GM12874 (cell line): ENCODE measurements at regions not wholly inside any gene's neighbourhood (a gene's known extent, or its start where the extent isn't known, plus 50 kb on each side); places are given as distances from the start of the nearest gene placed in this dataset.

Experiments
- CTCF ChIP-seq: IDR thresholded peaks from 2 replicates; pipeline ENCODE4 v1.5.1; 2011; ENCODE audit warnings: low read depth, mild to moderate bottlenecking, control low read depth, low read length, moderate library complexity; ENCODE audit not compliant: insufficient read depth

- no peak for TF ChIP-seq CTCF
Measured at GRCh38 chr20:1806456-1806855, 88.8 kb upstream of the SIRPA start.

- TF ChIP-seq CTCF = no peak
Measured at GRCh38 chr20:1805816-1806215, 89.4 kb upstream of the SIRPA start.

- TF ChIP-seq CTCF = no peak
Measured at GRCh38 chr20:1805161-1805581, 90.0 kb upstream of the SIRPA start.

- TF ChIP-seq CTCF = no peak
Measured at GRCh38 chr20:1804554-1804956, 90.7 kb upstream of the SIRPA start.

- no peak for TF ChIP-seq CTCF
Measured at GRCh38 chr20:1803932-1804501, 91.2 kb upstream of the SIRPA start.

- no peak for TF ChIP-seq CTCF
Measured at GRCh38 chr20:1803061-1803931, 91.9 kb upstream of the SIRPA start.

- TF ChIP-seq CTCF = peak; percentile 74
Measured at GRCh38 chr20:1802385-1803060, 92.7 kb upstream of the SIRPA start.
